Activated CD4-positive, alpha-beta memory T cell treated with anti-CD3 and anti-CD28 coated beads for 36 hours (primary cell): ENCODE measurements at regions not wholly inside any gene's neighbourhood (a gene's known extent, or its start where the extent isn't known, plus 50 kb on each side); places are given as distances from the start of the nearest gene placed in this dataset.

ENCODE experiments used
- CTCF ChIA-PET: fragments of 350-600 bp; sonication (Branson Sonifier 250); formaldehyde crosslinking; loops from one replicate; lab custom pipeline; 2021; ENCODE audit warnings: antibody characterized with exemption, inconsistent platforms; lab: Charles Lee
- POLR2A ChIA-PET: fragments of 350-600 bp; sonication (Branson Sonifier 250); formaldehyde crosslinking; loops from one replicate; lab custom pipeline; 2021; ENCODE audit warnings: antibody characterized with exemption; lab: Charles Lee
- DNase-seq: peaks from one replicate; pipeline ENCODE4 v3.0.0-alpha.2; 2020
- H3K27ac Mint-ChIP-seq: one replicate; pipeline ENCODE4 v1.8.0; 2021; ENCODE audit warnings: mixed read lengths
- H3K27me3 Mint-ChIP-seq: one replicate; pipeline ENCODE4 v1.8.0; 2021; ENCODE audit warnings: mixed read lengths
- H3K36me3 Mint-ChIP-seq: one replicate; pipeline ENCODE4 v1.8.0; 2021; ENCODE audit warnings: mixed read lengths
- H3K4me1 Mint-ChIP-seq: one replicate; pipeline ENCODE4 v1.8.0; 2021; ENCODE audit warnings: low read depth, mixed read lengths
- H3K4me3 Mint-ChIP-seq: one replicate; pipeline ENCODE4 v1.8.0; 2021; ENCODE audit warnings: mild to moderate bottlenecking, mixed read lengths
- H3K9me3 Mint-ChIP-seq: one replicate; pipeline ENCODE4 v1.8.0; 2021; ENCODE audit warnings: mixed read lengths
- intact Hi-C: fragments of 100-400 bp; cut with micrococcal nuclease; formaldehyde crosslinking; loops from one replicate; pipeline ENCODE4 v1.15.1; 2023

DNA sequence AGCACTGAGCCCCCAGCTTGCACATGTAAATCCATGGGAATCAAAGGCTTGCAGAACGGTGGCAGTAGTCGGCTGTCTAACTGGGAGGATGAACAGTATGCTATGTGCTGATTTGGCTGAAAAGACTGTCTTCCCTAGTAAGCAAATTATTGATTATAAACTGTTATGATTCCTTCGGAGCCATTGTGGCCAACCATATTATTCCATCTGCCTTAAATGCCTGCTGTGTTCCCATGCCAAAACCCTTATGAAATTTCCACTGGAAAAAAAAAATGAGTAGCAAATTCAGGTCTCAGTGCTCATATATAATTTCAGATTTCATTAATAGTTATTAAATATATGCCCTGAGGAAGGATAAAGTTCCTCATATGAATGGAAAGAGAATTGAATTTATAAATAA lies 132.7 kb upstream of the MID1 start:
- H3K27ac Mint-ChIP-seq: no peak overlapping the region
- CTCF ChIA-PET: no interaction called here
- intact Hi-C loops: no loop called here
- no peaks in the 10 kb centered on the region for H3K27me3 Mint-ChIP-seq
- no peaks in the 10 kb centered on the region for H3K9me3 Mint-ChIP-seq
- no peak for DNase-seq
- no peaks in the 10 kb centered on the region for H3K4me1 Mint-ChIP-seq
- POLR2A ChIA-PET: no interaction called here
- no peak overlapping the region for H3K4me3 Mint-ChIP-seq
- no peaks in the 10 kb centered on the region for H3K36me3 Mint-ChIP-seq

DNA sequence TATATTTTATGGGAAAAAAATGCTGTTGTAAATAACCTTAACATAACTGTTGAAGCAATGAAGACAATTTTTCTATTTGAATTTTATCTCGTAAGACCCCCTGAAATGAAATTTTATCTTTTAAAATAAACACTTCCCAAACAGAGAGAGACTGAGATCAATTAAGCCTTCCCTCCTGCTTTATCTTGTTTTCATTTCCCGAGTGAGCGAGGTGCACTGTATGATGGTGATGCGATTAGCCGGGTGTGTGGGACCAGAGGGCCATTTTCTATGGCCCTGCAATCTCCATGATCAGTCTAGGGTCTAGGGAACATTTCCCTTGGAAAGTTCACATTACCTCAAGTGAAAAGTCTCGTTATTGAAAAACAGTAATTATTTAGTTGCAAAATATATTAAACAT lies 134.1 kb upstream of the MID1 start:
- Mint-ChIP-seq H3K4me3 (no peak overlapping the region), H3K27me3 (no peaks in the 10 kb centered on the region), H3K27ac (no peak overlapping the region), H3K36me3 (no peaks in the 10 kb centered on the region), H3K4me1 (no peaks in the 10 kb centered on the region), H3K9me3 (no peaks in the 10 kb centered on the region)
- intact Hi-C loops: no loop called here
- ChIA-PET POLR2A (no interaction called here), CTCF (no interaction called here)
- no peak for DNase-seq

DNA sequence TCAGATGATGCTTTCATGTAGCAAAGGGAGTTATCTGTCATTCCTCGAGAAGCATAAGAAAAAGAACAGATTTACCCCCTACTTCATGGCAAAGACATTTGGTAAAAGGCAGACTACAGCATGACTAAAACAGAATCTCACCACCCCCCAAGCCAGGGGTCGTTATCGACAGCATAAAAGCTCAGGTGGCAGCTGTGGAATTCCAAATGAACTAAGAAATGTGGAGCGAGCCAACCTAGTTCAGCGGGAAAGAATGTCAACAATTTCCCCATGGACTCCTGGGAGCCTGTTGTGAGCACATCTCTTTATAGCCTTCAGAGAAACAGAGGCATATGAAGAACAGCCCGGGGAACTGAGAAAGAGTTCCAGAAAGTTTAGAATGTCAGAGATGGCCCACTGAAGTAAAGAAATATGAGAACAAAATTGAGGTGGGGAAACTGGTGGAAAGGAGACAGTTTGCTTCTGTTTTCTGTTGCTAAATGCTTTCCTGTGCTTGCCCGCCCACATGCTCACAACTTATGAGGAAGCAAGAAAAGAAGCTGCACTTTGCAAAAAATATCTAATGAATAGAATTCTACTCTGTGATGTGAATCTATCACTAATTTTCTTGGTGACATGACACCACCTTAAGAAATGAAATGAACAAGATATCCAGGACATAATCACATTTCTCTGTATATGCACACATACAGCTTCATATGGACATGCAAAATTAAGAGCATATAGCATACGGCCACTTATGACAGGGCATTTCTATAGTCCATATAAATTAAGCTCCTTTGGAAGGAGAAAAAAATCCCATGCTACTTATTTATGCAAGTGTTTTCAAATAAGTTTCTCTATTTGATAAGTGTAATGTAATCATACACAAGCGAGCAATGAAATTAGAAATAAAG lies 135.3 kb upstream of the MID1 start:
- Mint-ChIP-seq H3K36me3 (no peaks in the 10 kb centered on the region), H3K27me3 (no peaks in the 10 kb centered on the region), H3K4me1 (no peaks in the 10 kb centered on the region), H3K9me3 (no peaks in the 10 kb centered on the region), H3K27ac (no peak overlapping the region), H3K4me3 (no peak overlapping the region)
- ChIA-PET CTCF (no interaction called here), POLR2A (no interaction called here)
- no peak for DNase-seq
- intact Hi-C loops: no loop called here

DNA sequence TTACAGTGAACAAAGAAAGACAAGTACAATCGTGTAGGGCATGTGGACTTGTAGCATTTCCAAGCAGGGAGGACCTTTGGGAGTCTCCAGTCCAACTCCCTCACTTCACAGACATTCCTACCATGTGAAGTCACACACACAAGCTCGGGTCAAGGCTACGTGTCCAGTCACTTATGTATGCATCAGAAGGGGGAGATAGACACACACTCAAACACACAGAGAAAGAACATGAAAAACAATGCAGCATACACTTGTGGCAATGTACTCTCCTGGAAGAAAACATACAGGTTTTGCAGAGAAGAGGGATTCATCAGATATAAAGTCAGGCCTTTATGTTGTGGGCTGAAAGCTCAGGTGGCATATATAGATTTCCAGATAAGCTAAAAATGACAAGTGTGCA lies 136.1 kb upstream of the MID1 start:
- H3K4me1 Mint-ChIP-seq: no peaks in the 10 kb centered on the region
- no peaks in the 10 kb centered on the region for H3K36me3 Mint-ChIP-seq
- intact Hi-C loops: no loop called here
- H3K27ac Mint-ChIP-seq: no peak overlapping the region
- H3K4me3 Mint-ChIP-seq: no peak overlapping the region
- CTCF ChIA-PET: no interaction called here
- H3K9me3 Mint-ChIP-seq: no peaks in the 10 kb centered on the region
- DNase-seq: no peak
- POLR2A ChIA-PET: no interaction called here
- H3K27me3 Mint-ChIP-seq: no peaks in the 10 kb centered on the region

DNA sequence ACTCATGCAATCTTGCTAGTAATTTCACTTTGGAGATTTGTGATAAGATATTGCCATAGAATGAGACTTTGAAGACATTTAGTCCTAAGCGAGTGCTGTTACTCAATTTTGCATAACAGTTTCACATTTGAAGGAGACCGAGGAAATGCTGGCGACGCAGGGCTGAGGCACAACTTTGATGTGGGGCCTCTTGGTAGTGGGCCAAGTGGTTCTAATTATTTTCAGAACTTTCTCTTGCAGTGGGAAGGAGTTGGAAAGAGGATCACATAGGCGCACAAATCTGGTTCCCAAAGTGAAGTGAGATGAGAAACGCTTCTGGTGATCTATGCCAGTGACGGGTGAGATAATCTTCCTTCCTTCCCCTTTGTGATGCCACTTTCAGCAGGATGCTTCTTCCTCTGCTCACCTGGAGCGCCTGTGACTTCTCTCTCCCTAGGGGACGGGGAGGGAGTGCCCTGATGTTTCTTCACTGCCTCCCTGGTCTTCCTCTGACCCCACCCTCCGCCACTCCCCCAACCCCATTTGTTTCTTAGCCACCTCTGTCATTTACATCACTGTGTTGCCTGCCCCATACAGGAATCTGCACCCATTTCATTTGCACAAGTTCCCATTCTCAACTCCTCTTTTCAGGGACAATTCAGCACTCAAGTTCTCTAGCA lies 138.9 kb upstream of the MID1 start:
- Mint-ChIP-seq H3K27me3 (no peaks in the 10 kb centered on the region), H3K4me1 (no peaks in the 10 kb centered on the region), H3K9me3 (no peaks in the 10 kb centered on the region), H3K36me3 (no peaks in the 10 kb centered on the region), H3K4me3 (no peak overlapping the region), H3K27ac (no peak overlapping the region)
- intact Hi-C loops: no loop called here
- POLR2A ChIA-PET: no interaction called here
- DNase-seq: no peak
- CTCF ChIA-PET: no interaction called here

DNA sequence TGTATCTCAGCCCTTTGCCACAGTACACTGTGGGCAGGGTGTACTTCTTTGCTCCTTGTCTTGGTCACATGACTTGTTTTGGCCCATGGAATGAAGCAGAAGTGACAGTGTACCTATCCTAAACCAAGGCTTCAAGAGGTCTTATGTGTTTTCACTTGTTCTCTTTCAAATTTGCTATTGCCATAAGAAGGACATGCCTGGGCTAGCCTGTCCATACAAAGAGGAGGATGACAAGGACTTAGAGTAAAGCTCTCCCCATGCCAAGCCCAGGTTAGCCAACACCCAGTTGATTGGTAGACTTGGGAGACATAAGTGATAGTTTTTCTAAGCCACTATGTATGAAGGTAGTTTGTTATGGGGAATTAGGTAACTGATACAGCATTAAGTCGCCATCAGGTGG lies 141.1 kb upstream of the MID1 start:
- no peaks in the 10 kb centered on the region for H3K36me3 Mint-ChIP-seq
- no peak overlapping the region for H3K27ac Mint-ChIP-seq
- intact Hi-C loops: no loop called here
- CTCF ChIA-PET: no interaction called here
- no peaks in the 10 kb centered on the region for H3K27me3 Mint-ChIP-seq
- no peaks in the 10 kb centered on the region for H3K9me3 Mint-ChIP-seq
- POLR2A ChIA-PET: no interaction called here
- no peaks in the 10 kb centered on the region for H3K4me1 Mint-ChIP-seq
- no peak overlapping the region for H3K4me3 Mint-ChIP-seq
- no peak for DNase-seq

DNA sequence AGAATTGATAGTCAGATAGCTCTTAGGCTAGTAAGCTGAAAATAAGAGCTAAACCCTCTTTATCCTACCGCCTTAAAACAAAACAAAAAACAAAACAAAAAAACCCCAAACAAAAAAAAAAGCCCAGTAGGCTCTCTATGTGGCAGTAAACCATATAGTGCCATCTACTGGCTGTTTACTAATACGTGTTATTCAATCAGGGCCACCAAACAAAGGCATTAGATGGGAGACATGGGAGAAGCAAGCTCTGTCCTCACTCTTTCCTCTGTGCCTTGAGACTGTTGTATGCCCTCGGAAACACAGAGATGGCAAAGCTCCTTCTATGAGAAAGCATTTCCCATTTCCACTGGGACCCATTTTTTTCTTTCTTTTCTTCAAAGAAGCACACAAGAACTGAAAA lies 148.8 kb upstream of the MID1 start:
- ChIA-PET POLR2A (no interaction called here), CTCF (no interaction called here)
- Mint-ChIP-seq H3K4me1 (no peaks in the 10 kb centered on the region), H3K4me3 (no peak overlapping the region), H3K27me3 (no peaks in the 10 kb centered on the region), H3K36me3 (no peaks in the 10 kb centered on the region), H3K27ac (no peak overlapping the region), H3K9me3 (no peaks in the 10 kb centered on the region)
- DNase-seq: no peak
- intact Hi-C loops: loop anchor here (1.0 kb wide), 1 partner anchor 580 kb away; no protein-coding TSS in a partner anchor

DNA sequence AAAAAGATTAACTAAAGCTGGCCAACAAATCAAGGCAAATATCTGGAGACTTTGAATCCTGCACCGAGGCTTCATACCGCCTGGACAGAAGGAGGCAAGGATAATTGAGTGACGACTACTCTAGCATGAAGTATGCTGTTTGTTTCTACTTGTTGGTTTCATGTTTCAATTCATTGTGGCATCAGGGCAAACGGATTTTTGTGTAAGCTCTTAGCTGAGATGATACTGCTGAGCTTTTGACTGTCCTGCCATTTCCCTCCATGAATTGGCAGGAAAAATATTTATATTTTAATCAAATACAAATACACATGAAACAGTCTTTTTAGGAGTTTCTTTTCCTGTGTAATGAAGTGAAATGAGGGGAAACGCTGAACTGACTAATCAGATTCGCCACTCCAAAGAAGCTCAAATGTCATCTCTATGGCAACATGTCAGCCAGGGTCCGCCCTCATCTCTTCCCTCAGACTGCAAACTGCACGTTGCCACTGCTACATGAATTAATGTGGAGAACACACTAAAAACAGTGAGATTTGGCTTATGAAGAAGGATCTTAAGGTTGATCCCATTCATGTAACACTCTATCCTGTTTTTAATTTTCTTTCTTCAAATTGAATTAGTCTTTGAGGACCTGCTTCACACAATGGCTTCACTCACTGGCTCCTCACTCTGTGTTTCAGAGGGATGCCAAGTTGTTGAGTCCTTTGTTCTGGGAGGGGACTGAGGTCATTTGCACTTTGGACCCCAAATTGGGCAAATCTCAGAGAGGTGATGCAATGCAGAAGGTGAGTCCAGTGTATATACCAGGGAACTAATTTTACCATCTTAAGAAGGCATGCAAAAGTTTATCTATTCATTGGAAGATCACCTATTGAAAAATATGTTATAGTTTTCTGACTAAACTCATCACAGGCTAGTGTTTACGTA lies 149.6 kb upstream of the MID1 start:
- H3K27me3 Mint-ChIP-seq: no peaks in the 10 kb centered on the region
- no peak overlapping the region for H3K27ac Mint-ChIP-seq
- intact Hi-C loops: loop anchor here (1.0 kb wide), 1 partner anchor 581 kb away; no protein-coding TSS in a partner anchor
- no peak for DNase-seq
- no peaks in the 10 kb centered on the region for H3K9me3 Mint-ChIP-seq
- no peaks in the 10 kb centered on the region for H3K36me3 Mint-ChIP-seq
- ChIA-PET CTCF (no interaction called here), POLR2A (no interaction called here)
- no peaks in the 10 kb centered on the region for H3K4me1 Mint-ChIP-seq
- H3K4me3 Mint-ChIP-seq: no peak overlapping the region

DNA sequence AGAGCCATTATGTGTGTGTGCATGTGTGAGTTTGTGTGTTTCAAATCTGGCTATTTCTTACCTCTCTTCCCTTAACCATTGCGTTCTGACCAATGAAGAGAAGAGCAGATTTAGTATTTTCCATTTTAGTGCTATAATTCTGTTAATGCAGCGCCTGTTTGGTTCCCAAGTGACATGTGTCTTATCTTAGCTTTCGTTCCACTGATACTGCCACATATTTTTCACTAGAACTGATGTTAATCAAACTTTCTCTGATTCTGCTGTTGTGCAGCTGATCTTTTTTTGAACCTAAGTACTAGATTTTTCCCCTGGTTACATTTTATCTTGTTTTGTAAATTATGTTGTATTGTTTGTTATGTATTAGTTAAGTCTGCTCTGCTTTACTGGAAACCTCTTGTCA lies 152.9 kb upstream of the MID1 start:
- no peaks in the 10 kb centered on the region for H3K27me3 Mint-ChIP-seq
- H3K4me1 Mint-ChIP-seq: no peaks in the 10 kb centered on the region
- POLR2A ChIA-PET: no interaction called here
- DNase-seq: no peak
- H3K36me3 Mint-ChIP-seq: no peaks in the 10 kb centered on the region
- CTCF ChIA-PET: no interaction called here
- H3K9me3 Mint-ChIP-seq: no peaks in the 10 kb centered on the region
- H3K27ac Mint-ChIP-seq: no peak overlapping the region
- no peak overlapping the region for H3K4me3 Mint-ChIP-seq
- intact Hi-C loops: no loop called here

DNA sequence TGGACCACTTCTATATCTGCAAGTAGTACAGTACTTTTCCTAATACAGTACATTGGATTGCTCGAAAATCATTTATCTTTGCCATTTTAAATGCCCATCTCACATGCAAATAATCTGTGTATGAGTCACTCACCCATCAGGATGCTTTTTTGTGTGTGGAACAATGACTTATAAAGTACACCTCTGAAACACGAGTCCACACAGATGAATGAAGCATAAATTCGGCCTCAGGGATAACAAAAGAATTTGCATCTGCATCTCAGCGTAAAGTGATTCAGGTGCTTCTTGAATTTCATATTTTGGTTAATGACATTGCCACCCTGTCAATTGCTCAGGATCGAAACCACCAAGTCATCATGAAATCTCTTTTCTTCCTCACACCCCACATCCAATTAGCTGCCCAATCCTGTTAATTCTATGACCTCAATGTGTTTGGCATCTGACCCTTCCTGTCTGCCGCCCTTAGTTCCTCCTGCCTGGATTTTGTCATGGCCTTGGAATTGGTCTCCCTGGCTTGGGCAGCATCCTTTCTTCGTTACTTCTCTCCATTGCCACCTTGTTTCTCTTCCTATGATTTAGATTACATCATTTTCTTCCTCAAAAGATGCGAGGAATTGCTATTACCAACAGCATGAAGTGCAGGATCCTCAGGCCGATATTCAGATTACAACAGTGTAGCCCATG lies 161.6 kb upstream of the MID1 start:
- intact Hi-C loops: no loop called here
- Mint-ChIP-seq H3K4me1 (no peaks in the 10 kb centered on the region), H3K9me3 (no peaks in the 10 kb centered on the region), H3K27me3 (no peaks in the 10 kb centered on the region), H3K36me3 (no peaks in the 10 kb centered on the region), H3K27ac (no peak overlapping the region), H3K4me3 (no peak overlapping the region)
- DNase-seq: no peak
- CTCF ChIA-PET: no interaction called here
- POLR2A ChIA-PET: no interaction called here

DNA sequence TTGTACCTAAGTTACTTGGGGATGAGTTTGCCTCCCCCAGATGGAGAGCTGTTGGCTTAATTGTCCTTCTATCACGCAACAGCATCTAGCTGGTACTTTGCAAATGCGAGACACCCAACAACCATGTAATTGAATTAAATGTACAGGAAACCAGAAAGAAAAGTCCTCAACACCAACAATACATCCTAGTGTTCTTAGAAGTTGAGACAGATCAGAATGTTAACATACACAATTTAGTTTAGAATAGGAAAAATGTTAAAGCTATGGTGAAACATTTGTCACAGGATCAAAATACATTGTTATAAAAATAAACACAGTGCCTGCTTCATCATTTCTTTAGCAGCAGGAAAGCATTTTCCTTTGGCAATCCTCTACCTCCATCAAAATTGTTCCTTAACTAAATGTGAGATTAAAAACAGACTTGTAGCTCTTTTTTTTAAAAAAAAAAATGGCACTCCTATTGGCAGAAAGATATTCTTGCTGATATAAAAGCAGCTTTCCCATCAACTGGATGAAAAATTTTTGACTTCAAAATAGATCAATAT lies 163.1 kb upstream of the MID1 start:
- Mint-ChIP-seq H3K4me1 (no peaks in the 10 kb centered on the region), H3K36me3 (no peaks in the 10 kb centered on the region), H3K27ac (no peak overlapping the region), H3K27me3 (no peaks in the 10 kb centered on the region), H3K9me3 (no peaks in the 10 kb centered on the region), H3K4me3 (no peak overlapping the region)
- POLR2A ChIA-PET: no interaction called here
- CTCF ChIA-PET: no interaction called here
- DNase-seq: no peak
- intact Hi-C loops: no loop called here
